ENCODE measurements at regions not wholly inside any gene's neighbourhood (a gene's known extent, or its start where the extent isn't known, plus 50 kb on each side); places are given as distances from the start of the nearest gene placed in this dataset.

DNA sequence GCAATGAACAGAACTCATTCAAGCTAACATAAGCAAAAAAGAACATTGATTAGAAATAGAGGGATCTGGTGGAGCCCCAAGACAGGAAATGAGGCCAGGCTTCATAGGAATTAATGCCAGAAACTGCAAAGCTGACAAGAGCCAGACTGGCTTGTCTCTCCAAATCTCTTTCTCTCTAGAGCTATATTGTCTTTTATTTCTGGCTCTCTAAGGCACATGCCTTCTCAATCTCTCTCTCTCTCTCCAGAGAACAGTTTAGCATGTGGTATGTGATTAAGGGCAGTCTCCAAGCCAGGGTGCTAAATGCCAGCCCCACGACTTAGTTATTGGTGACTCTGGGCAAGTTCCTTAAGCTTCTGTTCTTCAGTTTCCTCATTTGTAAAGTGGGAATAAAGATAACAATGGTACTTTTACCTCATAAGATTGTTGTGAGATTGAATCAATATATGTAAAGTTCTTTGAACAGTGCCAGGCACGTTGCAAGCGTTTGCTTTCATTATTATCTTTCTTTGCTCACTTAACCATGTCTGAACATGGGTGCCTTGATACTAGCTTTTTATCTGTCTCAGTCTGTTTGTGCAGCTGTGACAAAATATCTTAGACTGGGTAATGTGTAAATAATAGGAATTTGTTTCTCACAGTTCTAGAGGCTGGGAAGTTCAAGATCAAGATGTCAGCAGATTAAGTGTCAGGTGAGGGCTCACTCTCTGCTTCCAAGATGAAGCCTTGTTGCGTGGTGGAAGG is 123.2 kb downstream of the BDH1 start:
- TF ChIP-seq EZH2 (IDR thresholded peaks at IDR 0.05; ENCODE audit: insufficient read depth, poor library complexity, severe bottlenecking) = no peak
- TF ChIP-seq EZH2phosphoT487 (IDR thresholded peaks at IDR 0.05; ENCODE audit: insufficient read depth, low read depth) = no peak
